ENCODE measurements at regions not wholly inside any gene's neighbourhood (a gene's known extent, or its start where the extent isn't known, plus 50 kb on each side); places are given as distances from the start of the nearest gene placed in this dataset.
"Not testable (repeated sequence)": the region's sequence is repeated elsewhere in the genome, so short reads cannot be mapped to it uniquely, and the experiment has no call there.

GRCh38 chr1:8226747-8227146 lies 91.2 kb upstream of the SLC45A1 start (continued):
- no peak for TF ChIP-seq RAD21 (IDR thresholded peaks at IDR 0.05 in 1 of 2, conservative IDR thresholded peaks at IDR 0.05 in 1 of 2; ENCODE audit: low read depth in 2 of 2, low read length in 2 of 2)
- no peak for TF ChIP-seq ZNF274 (IDR thresholded peaks at IDR 0.05; ENCODE audit: borderline replicate concordance, extremely low read depth, low read length)
- no peak for TF ChIP-seq GABPA (IDR thresholded peaks at IDR 0.05; ENCODE audit: borderline replicate concordance, insufficient read depth, low read length)
- TF ChIP-seq ASH2L (IDR thresholded peaks at IDR 0.05; ENCODE audit: low read length): no peak
- no peak for TF ChIP-seq JUND (IDR thresholded peaks at IDR 0.05; ENCODE audit: low read length)

GRCh38 chr1:8226024-8226423 lies 91.9 kb upstream of the SLC45A1 start:
- H3K9me3 ChIP-seq (ENCODE audit: insufficient read depth in 2 of 2, low read depth in 1 of 2, low read length in 1 of 2); H4K20me1 ChIP-seq (replicated peaks in 1 of 2; ENCODE audit: control insufficient read depth in 1 of 2, insufficient read depth in 2 of 2, low read length in 2 of 2); H4K5ac ChIP-seq (ENCODE audit: insufficient read length, low read depth, low read length); H2BK120ac ChIP-seq (replicated peaks; ENCODE audit: low read depth, low read length); H3K23me2 ChIP-seq (ENCODE audit: low read depth, low read length); H3K18ac ChIP-seq (ENCODE audit: extremely low read depth, low read length); DNase-seq (ENCODE audit: low read depth in 1 of 2, low spot score in 2 of 2); FAIRE-seq; H2BK15ac ChIP-seq (ENCODE audit: low read length); H3K79me1 ChIP-seq (ENCODE audit: low read depth, low read length); H4K91ac ChIP-seq (replicated peaks; ENCODE audit: insufficient read length, low read length); H4K8ac ChIP-seq (ENCODE audit: extremely low read depth, insufficient read depth, low read length); H3K4me2 ChIP-seq (ENCODE audit: insufficient read depth in 1 of 2, low read depth in 2 of 2, low read length in 2 of 2); H3K23ac ChIP-seq (ENCODE audit: insufficient read length); H2AFZ ChIP-seq (ENCODE audit: low read length); H3K4me3 ChIP-seq (ENCODE audit: extremely low read depth in 1 of 4, insufficient read depth in 2 of 4, low read depth in 3 of 4, low read length in 4 of 4); POLR2A ChIA-PET (ENCODE audit: partially characterized antibody); H2AK5ac ChIP-seq (ENCODE audit: low read depth, low read length); H3K27me3 ChIP-seq (replicated peaks in 1 of 4; ENCODE audit: control insufficient read depth in 3 of 4, extremely low read depth in 1 of 4, insufficient read depth in 3 of 4, low read length in 3 of 4); H3K79me2 ChIP-seq (ENCODE audit: control insufficient read depth in 1 of 2, insufficient read depth in 2 of 2, low read length in 2 of 2); H3K36me3 ChIP-seq (ENCODE audit: control insufficient read depth in 2 of 4, insufficient read depth in 4 of 4, low read length in 3 of 4); H3K27ac ChIP-seq (ENCODE audit: low read depth, low read length); H2BK12ac ChIP-seq (ENCODE audit: low read depth, low read length); H3K4me1 ChIP-seq (replicated peaks in 1 of 4; ENCODE audit: control insufficient read depth in 3 of 4, insufficient read depth in 4 of 4, low read length in 3 of 4); H3K9ac ChIP-seq (replicated peaks in 1 of 4; ENCODE audit: extremely low read depth in 1 of 4, low read depth in 3 of 4, low read length in 3 of 4); H3K14ac ChIP-seq (ENCODE audit: insufficient read length); H2BK5ac ChIP-seq (ENCODE audit: low read depth, low read length); H3K4ac ChIP-seq (replicated peaks; ENCODE audit: insufficient read length, low read depth, low read length); CTCF ChIA-PET (ENCODE audit: partially characterized antibody); H3K56ac ChIP-seq (replicated peaks; ENCODE audit: insufficient read length, low read depth, low read length); H2BK20ac ChIP-seq (ENCODE audit: low read length): not testable (repeated sequence)
- 98% methylated on average over 5 of the region's 5 CpGs; no CpG with 5 or more reads in 1 of the 2 experiments for WGBS, 2 experiments (ENCODE audit: extremely low coverage in 1 of 2, insufficient coverage in 1 of 2, insufficient read length in 1 of 2, insufficient replicate concordance in 2 of 2, low coverage in 1 of 2, low lambda C conversion rate in 2 of 2, missing lambda C conversion rate in 1 of 2)

Measured in H1 (cell line).